ENCODE measurements at regions not wholly inside any gene's neighbourhood (a gene's known extent, or its start where the extent isn't known, plus 50 kb on each side); places are given as distances from the start of the nearest gene placed in this dataset.

DNA sequence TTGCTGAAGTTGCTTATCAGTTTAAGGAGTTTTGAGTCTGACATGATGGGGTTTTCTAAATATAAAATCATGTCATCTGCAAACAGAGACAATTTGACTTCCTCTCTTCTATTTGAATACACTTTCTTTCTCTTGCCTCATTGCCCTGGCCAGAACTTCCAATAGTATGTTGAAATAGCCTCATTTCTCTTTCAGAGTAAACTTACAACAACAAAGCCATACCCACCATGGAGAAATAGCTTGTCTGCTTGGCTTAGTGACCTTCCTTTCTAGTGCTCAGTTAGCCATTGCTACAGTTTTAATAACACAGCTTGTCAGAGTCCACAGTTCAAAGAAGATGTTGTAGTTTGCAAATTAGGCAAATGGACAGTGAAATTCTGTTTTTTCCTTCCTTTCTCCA, 228.0 kb downstream of the ETAA1 start:
- no peak for DNase-seq (ENCODE audit: low read depth)

DNA sequence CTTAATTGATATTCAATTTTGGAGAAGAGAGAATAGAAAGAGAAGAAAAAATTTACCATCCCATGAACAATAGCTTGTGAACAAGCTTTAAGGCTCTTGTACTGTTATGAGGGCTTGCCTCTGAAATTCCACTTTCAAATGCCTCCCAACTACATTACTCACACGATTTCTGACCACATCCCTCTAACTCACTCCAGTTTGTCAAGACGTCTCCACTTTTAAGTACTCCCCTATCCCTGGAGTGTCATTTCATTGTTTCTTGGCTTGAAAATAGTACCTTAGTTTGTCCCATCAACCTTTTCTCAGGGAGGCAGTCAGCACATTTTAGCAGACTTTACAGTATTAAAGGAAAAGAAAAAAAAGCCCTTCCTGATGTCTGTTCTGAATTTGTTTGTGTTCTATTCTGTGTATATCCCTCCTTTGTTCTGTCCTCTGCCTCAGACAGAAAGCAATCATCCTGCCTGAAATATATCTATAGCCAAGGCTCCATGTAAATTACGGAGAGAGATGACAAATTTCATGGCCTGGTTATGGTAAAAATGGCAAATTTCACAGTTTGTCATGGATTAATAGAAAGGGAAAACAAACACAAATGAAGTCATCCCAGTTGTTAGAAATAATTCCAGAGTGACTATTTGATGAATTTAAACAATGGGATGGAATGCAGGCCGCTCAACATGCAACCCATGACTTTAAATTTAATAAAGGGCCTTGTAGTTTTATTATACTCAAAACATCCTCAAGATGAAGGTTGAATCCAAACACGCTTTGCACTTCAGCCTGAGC, 228.8 kb downstream of the ETAA1 start:
- no peak for DNase-seq (ENCODE audit: low read depth)

DNA sequence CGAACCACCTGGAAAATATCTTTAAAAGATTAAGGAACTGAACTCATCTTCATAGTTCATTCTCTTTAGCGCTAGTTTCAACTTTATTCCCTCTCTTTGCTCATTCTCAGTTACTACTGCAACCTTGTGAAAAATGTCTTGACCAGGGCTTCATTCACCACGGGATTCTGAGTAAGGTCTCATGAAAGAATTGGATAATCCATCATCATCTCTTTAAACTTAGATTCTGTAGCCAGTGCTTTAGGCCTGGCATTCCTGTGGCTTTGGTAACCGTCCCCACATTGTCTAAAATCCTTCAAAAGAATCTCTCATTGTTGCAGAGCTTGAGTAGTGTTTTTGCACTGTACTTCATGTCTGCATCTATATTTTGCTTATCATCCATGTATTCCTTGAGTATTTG, 229.5 kb downstream of the ETAA1 start:
- no peak for DNase-seq (ENCODE audit: low read depth)

DNA sequence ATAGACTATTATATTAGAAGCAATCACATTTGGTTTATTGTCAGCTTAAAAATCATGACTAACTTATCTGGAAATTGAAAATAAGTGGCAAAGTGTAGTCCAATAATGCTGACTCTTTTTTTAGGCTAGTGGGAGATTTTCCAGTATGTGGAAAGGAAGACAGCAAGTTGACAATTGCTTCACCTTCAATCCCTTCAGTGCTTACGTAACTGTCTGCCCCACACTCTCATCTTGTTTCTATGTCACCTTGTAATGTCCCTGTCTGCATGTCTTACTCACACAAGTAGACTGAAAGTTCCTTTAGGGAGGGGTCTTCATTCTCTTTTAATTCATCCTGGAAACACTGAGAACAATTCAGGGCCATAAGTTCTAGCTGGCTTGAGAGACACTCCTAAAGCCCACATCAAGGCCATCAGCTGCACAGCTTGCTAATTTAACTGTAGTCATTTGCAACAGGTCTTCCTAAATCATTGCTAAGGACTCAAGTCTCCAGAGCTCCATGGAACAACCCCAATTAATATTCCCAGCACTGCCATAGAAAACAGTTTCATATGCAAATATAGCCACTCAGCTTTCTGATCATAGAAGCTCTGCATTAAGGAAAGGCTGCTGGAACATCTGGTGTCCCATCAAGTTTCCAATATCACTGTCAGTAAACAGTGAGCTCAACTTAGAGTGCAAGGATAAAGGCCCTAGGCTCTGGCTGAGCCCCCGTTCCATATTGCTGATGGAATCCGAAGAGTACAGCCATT, 230.5 kb downstream of the ETAA1 start:
- DNase-seq (ENCODE audit: low read depth): no peak

DNA sequence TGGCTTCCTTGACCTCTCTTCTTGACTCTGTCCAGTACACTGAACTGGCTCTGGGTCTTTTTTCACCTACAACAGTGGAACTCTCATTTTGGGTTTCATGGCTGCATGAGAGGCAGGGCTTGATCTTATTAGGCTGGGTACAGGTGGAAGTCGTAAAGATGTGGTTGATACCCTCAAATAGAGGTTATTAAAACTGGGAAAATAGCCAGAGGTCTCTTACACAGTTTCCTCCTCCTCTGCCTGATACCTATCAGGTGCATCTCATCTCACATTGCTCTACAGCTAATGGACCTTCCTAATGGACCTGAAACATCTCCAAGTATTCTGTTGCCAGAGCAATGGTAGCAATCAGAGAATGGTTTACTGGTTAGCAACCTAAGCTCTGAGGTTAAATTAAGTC, 231.8 kb downstream of the ETAA1 start:
- DNase-seq (ENCODE audit: low read depth): no peak

DNA sequence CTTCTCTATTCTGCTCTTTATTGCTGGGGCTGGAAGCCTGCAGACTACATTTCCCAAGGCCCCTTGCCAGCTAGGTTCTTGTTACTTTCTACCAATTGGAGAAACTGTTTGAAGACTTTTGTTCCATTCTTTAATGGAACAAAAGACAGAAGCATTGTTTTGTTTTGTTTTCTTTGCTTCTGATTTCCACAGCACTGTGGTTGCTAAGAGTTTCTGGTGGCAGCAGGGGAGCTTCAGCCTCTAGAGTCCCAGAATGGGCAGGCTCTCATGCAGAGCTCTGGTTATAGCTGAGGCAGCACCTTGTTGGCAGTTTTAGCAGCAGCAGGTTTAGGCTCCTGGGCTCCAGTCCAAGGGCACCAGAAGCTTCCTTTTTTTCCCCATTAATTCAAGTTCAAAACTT, 234.3 kb downstream of the ETAA1 start:
- no peak for DNase-seq (ENCODE audit: low read depth)

DNA sequence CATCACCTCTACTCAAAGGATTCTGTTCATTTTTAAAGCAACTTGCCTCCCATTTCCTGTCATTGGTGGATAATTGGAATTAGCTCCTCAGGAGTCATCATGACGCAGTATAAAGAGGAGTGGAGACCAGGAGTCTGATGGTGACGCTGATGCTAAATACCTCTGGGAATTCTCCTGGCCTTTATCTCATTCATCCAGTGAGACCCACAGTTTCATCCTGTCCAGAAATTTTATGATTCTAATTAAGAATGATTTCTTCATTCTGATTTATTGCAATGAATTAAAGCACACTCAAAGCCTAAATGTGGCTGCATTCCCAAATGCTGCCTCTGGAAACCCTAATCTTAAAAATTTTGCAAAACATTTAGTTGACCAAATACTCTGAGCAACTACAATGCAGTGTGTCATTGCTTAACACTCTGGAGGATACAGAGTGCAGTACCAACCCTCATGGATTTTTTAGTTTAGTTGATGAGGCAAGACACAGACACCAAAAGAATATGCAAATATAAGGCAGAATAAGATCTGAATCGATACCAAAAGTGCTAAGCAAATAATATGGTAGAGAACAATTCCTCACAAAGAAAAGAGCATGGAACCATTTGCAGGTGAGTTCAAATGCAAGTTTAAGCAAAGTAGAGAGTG, 236.2 kb downstream of the ETAA1 start:
- DNase-seq (ENCODE audit: low read depth): no peak

DNA sequence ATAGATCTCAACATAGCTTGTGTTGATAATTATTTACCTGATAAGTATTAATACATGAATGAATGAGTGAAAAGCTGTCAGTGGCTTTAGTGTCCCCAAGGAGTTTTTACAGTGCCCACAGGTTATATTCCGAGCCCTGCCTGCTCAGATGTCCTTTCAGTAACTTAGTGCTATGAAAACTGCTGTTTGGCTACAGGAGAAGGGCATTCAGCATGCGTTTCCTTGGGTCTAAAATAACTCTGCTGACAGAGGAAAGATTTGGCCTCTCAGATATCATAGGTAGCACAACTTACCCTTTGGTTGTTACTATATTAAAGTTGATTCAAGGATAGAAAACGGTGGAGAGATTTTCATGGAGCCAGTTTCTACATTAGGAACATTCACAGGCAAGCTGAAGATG, 241.0 kb downstream of the ETAA1 start:
- DNase-seq (ENCODE audit: low read depth): no peak

DNA sequence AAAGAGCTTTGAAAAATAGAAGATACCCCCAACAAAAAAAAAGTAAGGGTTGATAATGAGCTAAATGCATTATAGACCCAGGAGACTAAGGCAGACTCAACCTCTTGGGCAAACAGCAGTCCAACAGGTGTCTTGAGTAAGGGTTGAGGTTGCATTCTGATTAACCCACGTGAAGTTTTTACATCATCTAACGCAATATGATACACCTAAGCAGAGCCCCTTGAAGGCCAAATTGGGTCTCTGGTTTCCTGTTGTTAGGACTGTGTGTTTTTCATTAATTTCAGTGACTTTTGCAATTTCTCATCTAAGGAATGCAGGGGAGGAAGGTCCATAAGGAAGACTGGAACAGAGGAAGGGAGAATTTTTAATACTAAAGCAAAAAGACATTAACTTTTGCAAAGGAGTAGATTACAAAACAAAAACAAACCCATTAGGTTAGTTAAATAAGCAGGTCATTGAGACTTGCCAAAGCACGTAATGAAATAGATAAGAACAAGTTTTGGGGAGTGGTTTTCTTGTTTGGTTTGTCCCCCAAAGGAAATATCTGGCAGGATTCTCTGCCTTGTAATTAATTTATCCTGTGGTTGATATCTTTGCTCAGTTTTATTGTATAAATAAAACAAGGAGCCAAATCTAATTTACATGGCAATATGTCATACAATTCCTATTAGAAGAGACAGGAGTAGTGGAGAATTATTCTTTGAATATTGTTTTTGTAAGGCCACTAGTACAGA, 244.3 kb downstream of the ETAA1 start:
- no peak for DNase-seq (ENCODE audit: low read depth)

DNA sequence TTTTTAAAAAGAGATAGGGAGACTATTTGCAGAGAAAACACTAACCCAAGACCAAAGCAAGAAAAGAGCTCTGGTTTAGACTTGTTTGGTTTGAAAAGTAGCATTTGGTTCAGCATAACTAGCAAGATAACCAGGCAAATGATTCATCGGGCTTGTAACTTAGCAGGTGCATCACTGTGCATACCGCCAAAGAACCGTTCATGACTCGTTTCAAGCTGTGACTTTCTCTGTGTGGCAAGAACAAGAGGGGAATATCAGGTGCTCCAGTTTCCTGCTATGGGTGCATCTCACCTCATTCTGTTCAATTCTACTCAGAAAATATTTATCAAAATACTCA, 244.9 kb downstream of the ETAA1 start:
- no peak for DNase-seq (ENCODE audit: low read depth)

DNA sequence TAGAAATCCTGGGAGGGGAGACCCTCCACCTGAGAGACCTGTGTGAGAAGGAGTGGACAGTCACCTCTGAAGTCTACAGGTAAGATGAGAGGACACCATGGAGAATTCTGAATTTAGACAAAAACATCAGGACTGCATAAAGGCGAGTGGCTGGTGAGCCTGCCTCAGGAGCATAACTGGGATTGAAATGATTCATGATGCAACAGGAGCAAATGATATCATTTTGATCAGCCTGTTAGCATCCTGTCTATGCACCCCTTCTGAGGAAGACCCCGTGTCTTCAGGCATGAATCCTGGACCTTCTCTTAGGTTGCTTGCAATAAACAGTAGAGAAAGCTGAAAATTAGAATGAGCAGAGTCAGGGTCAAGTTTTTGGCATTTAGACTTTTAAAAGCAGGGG, 245.8 kb downstream of the ETAA1 start:
- no peak for DNase-seq (ENCODE audit: low read depth)

DNA sequence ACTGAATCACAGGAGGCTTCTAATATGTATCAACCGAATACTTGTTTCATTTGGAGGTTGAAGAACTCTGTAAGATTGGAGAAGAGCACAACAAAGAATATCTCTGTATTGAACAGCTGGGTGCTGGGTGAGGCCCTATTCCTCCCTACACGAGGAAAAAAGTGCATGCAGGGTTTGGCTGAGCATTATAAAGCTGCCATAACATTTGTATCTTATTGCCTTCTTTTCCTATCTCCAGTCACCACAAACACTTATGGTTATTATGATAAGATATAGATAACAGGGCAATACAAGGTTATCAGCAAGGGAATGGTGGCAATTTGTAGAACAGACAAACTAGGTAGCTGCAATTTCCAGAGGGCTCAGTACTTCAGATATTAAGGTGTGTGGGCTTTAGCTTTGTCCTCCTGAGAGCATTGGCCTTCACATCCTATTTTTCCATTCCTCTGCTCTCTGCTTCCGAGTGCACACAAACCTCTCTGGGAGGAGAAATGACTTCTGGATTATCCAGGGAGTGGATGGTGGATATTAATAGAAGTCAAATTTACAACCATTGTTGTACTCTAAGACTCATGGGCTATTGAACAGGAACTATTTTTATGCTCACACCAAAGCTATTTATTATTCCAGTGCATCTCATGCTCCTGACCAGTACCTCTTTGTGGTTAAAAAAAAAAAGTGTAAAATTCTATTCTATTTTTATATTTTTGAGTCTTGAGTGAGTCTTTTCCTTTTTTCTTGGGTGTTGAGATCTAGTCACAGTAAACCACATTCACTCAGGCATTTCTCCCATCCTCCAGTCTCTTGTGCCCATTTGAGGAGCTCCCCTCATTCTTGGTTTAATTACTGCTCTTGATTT, 248.4 kb downstream of the ETAA1 start:
- DNase-seq (ENCODE audit: low read depth): no peak

DNA sequence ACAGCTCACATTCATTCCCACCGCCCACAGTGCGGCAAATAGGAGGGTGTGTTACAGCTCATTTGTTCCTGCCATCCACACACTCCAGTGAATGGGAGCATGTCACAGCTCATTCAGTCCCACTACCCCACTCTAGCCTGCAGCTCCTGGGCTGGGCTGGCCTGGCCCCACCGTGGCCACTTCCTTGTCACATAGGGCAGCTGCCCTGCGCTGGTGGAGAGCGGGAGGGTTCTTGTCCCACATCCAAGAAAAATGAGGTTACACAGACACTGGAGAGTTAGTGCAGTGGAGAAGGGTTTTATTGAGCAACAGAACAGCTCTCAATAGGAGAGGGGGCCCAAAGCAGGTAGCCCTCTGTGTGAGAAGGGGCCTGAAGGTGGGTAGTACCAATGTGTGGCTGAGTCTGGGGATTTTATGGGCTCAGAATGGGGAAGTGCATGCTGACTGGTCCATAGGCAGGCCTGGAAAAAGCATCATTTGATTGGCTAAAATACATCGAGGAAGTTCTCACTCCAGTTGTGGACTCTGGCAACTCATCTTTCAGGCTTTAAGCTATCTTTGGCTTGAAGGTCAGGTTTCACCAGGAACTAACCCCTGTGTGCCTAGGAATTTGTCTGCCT, 249.7 kb downstream of the ETAA1 start:
- DNase-seq (ENCODE audit: low read depth): no peak

DNA sequence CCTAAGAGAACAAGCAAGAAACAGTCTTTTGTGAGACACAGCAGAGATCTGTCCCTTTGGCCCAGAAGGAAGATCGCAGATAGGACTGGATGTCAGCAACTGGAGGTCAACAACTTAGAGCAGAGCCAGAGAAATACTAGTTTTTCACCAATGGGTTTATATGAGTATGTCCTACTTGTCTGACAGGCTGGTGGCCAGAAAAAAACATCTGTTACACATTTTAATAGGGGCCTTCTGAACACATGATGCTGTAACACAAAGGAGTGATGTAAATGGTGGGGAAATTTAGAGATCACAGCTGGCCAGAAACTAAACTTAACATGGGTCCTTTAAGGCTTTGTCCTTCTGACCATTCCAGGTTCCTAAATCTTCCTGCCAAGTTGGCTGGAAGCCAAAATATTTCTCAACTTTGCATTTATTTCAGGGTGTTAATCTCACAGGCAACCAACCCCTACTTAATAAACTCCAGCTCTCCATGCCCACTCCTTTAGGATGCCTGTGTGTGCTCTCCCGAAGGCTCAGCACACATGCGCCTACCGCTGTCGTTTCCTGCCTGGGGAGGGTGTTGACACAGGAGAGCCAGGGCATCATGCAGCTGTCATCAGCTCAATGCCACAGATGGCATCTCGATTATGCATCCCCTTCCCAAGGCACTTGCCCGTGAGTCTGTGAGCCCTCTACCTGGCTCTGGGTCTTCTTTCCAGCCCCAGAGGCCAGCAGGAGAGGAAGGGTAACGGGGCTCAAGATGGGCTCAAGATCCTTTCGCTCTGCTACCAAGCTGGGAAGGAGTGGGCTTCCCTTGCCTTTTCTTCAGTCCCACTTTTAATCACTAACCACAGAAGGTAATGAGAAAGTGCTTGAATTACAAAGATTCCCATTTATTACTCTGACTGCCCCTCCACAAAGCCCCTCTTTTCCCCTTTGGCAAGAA, 252.5 kb downstream of the ETAA1 start:
- DNase-seq (ENCODE audit: low read depth): no peak

DNA sequence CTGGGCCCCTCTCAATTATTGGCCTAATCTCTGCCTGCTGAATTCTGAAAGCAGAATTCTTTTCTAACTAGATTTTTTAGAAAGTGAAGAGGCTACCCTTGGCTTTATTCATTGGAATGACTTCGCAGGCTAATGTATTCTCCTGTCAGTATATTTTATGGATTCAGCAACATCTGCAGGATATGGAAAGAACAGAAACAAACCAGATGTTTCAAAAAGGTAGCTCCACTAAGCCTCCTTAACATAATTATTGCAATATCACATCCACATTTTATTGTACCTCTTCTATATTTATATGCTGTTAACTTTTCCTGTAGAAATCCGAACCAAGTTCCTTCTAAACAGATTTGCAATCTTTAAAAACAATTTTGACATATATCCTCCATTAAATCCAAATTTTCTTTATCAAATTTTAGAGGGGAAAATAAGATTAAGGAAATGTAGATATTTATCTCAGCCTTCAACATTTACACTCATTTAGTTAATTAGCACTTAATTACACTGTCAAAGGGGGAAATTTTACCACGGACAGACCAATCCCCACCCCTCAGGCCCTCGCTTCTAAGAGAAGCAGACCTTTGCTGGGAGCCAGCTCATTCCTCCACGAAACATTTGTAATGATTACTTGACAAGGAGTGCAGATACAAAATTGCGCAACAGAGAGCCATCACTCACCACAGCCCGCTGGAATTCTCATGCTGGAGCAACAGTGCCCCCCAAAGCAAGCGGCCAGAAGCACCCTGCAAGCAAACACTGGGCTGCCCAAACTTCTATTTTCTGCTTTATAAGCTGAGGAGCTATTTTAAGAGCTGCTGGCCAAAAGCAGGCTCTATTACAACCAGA, 253.4 kb downstream of the ETAA1 start:
- no peak for DNase-seq (ENCODE audit: low read depth)

DNA sequence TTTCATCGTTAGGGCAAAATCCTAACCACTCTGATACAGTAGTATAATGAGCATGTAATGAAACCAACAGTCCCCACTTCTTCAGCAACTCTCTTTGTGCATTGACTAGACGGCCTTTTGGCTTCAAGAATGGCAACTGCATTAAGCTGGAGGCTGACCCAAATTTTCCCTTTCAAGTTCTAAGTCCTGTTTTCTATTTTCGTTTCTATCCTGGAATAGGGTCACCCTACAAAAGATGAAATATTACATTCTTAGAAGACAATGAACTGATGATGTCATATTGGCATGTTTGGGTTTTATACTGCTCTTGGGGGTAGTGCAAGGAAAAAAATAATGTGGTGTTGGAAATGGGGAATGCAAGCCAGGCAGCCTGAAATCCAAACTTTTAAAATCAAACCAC, 254.4 kb downstream of the ETAA1 start:
- DNase-seq (ENCODE audit: low read depth): no peak

DNA sequence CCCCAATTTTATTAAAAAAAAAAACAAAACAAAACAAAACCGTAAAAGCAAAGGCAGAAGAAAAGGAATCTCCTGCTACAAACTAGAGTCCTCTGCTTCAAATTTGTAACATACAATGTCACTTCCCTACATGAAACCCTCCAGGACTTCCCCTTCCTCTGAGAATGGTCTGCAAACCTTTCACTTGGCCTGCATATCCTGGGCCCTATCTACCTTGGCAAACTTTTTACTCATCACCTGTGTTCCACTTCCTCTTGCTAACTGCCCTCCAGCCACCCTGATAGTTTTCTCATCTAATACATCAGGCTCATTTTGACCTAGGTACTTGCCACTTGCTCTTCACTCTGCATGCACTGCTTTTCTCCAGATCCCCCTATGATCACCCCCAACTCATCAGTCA, 255.5 kb downstream of the ETAA1 start:
- DNase-seq (ENCODE audit: low read depth): no peak

DNA sequence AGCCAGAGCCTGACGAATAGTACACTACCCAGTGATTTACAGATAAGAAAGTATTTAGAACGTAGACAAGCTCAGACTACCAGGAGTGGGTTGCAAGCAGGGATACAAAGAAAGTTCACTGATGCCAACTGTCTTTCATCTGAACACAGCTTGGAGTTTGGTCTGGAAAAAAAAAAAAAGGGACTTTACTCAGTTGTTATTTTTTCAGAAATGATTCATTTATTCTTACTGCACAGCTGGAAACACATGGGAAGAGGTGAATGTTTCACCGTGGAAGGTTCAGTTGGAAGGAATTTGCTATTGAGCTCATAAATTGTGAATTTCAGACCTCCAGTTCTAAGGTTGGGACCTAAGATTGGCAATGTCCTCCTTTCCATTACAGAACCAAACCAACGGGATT, 259.7 kb downstream of the ETAA1 start:
- DNase-seq (ENCODE audit: low read depth): no peak

DNA sequence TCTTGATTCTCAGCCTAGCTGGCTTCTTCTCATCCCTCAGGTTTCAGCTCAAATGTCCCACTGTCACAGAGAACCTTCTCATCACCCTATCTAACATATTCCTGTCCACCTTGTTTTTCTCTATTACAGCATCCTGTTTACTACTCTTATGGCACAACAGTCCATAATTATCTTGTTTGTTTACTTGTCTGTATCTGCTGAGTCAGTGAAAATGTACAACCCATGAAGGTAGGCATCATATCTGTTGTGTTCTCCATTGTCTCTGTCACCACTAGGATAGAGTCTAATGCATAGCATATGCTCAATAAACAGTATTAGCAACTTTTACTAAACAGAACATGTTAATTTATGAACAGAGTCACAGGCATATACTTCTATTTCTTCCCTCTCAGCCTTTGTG, 261.7 kb downstream of the ETAA1 start:
- DNase-seq (ENCODE audit: low read depth): no peak
